Psoas muscle (tissue), 7 donors: ENCODE measurements at regions not wholly inside any gene's neighbourhood (a gene's known extent, or its start where the extent isn't known, plus 50 kb on each side); places are given as distances from the start of the nearest gene placed in this dataset.

Experiments
- ATAC-seq, 4 donors: fragments of 200-7000 bp; cut with Tn5 transposase; one replicate each; pipeline ENCODE4 v1.9.1; 2020; ENCODE audit warnings: moderate library complexity in 3 of 4, mild to moderate bottlenecking in 2 of 4
- DNase-seq, 2 donors: peaks; one replicate each; pipeline ENCODE4 v3.0.0-alpha.2; 2020
- H3K27ac ChIP-seq: fragments of 200-600 bp; one replicate; pipeline ENCODE4 v1.8.0; 2022
- H3K27me3 ChIP-seq, 3 donors: fragments of 200-600 bp in 1 of 3; one replicate each; pipeline versions ENCODE4 v1.6.1 to v1.8.0; 2013 to 2022; ENCODE audit warnings: low read length in 2 of 3, mild to moderate bottlenecking in 2 of 3, moderate library complexity in 1 of 3; ENCODE audit not compliant: insufficient read depth in 3 of 3
- H3K36me3 ChIP-seq, 2 donors: fragments of 200-600 bp in 1 of 2; one replicate each; pipeline versions ENCODE4 v1.6.1 to v1.8.0; 2013 to 2022; ENCODE audit warnings: low read depth in 1 of 2, mild to moderate bottlenecking in 1 of 2, moderate library complexity in 1 of 2; ENCODE audit not compliant: insufficient read depth in 1 of 2
- H3K4me1 ChIP-seq: fragments of 200-600 bp; one replicate; pipeline ENCODE4 v1.8.0; 2022
- H3K4me3 ChIP-seq: fragments of 200-600 bp; one replicate; pipeline ENCODE4 v1.8.0; 2022; ENCODE audit warnings: mild to moderate bottlenecking
- H3K9me3 ChIP-seq: fragments of 200-600 bp; one replicate; pipeline ENCODE4 v1.8.0; 2022
- WGBS, 3 donors: extraction: QIAGEN DNeasy Blood & Tissue Kit; methylation state at CpG; one replicate each; pipeline versions ENCODE4 v1.1.6 to v1.1.7; 2013; 5-methylcytosine and 5-hydroxymethylcytosine counted together
- intact Hi-C, 2 donors: fragments of 100-400 bp; cut with DNase I; formaldehyde crosslinking; loops; one replicate each; pipeline versions ENCODE4 v1.11.0 to v1.14.2; 2022
- TF ChIP-seq, protein P1 (sequence below): fragments of 200-600 bp; IDR thresholded peaks from one replicate; pipeline ENCODE4 v1.8.0; 2022; ENCODE audit warnings: antibody characterized with exemption
- donor health status: healthy with polysubstance abuse.
- donor health status: DM: no; HTN: no; CAD: no; lungs with moderate emphysema.
- donor health status: Bipolar disorder and iron deficiency.
- donor health status: healthy.
- donor health status: DM: yes; HTN: yes; CAD: no.
- donor health status: DM: no; HTN: no; CAD: no.
- donor health status: DM: yes; HTN: yes; CAD: no.

DNA sequence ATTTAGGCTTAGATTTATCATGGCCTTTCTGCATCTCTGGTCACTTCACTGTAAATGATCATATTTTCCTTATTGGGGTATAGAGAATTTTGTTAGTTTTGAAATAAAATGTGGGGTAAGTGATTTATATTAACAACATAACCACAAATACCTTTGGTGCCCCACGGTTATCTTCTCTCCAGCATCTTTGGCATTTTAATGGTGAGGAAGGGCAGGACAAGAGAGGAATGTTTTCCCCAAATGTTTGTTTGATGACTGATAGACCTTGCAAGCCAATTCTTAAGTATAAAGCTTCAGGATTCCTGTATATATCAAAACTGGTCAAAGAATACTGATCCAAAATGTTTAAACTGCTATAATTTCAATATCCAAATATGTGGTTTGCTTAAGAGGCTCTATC lies 171.6 kb upstream of the SMLR1 start:
- 75 to 95% (median 79%) methylated on average over 1 of the region's 1 CpG for WGBS, 3 donors
- DNase-seq (no peak), ATAC-seq (no peak)
- Histone ChIP-seq H3K36me3 (no peaks in the 10 kb centered on the region), H3K27ac (no peak overlapping the region), H3K9me3 (no peaks in the 10 kb centered on the region), H3K27me3 (no peaks in the 10 kb centered on the region), H3K4me3 (no peak overlapping the region), H3K4me1 (no peaks in the 10 kb centered on the region)
- TF ChIP-seq, protein P1, sequence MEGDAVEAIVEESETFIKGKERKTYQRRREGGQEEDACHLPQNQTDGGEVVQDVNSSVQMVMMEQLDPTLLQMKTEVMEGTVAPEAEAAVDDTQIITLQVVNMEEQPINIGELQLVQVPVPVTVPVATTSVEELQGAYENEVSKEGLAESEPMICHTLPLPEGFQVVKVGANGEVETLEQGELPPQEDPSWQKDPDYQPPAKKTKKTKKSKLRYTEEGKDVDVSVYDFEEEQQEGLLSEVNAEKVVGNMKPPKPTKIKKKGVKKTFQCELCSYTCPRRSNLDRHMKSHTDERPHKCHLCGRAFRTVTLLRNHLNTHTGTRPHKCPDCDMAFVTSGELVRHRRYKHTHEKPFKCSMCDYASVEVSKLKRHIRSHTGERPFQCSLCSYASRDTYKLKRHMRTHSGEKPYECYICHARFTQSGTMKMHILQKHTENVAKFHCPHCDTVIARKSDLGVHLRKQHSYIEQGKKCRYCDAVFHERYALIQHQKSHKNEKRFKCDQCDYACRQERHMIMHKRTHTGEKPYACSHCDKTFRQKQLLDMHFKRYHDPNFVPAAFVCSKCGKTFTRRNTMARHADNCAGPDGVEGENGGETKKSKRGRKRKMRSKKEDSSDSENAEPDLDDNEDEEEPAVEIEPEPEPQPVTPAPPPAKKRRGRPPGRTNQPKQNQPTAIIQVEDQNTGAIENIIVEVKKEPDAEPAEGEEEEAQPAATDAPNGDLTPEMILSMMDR, result no peak
- intact Hi-C loops, result no loop called here

DNA sequence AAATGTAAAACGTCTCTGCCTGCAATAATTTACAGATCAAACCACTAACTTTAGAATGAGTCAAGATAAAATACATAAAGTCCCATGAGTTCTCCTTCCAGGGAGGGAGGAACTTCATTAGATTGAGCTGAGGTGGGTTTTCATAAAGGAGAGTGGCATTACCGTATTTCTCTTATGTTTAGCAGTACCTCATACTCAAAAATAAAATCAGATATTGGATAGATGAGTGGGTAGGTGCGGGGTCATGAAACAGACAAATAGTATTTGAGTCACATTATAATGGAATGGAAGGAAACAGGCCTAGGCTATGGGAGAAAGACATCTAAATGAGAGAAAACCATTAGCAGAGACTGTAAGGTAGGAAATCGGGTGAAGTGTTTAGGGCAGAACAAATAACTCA lies 166.1 kb upstream of the SMLR1 start:
- intact Hi-C loops, result no loop called here
- TF ChIP-seq, protein P1, result no peak
- H3K27me3 ChIP-seq, result no peaks in the 10 kb centered on the region
- 81 to 88% (median 84%) methylated on average over 4 of the region's 4 CpGs for WGBS, 3 donors
- ATAC-seq, result no peak
- no peak for DNase-seq
- no peaks in the 10 kb centered on the region for H3K36me3 ChIP-seq
- H3K4me3 ChIP-seq, result no peak overlapping the region
- H3K4me1 ChIP-seq, result no peaks in the 10 kb centered on the region
- no peak overlapping the region for H3K27ac ChIP-seq
- H3K9me3 ChIP-seq, result no peaks in the 10 kb centered on the region

DNA sequence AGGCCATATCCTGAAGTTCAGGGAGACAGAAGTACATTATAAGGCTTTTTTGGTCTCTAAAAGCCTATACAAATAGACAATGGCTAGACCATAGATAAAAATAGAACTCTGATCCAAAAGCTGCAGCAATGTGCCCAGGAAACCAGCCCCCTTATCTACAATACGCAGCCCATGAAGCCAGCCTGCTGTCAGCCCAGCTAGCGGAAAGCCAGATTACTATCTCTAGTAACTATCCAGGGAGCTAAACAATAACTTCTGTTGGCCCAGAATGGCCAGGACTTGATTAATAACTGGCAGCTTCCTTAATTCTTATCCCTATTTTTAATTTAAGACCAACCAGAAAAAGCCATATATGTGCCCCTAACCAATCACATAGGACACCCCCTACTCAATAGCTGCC lies 160.4 kb upstream of the SMLR1 start:
- H3K36me3 ChIP-seq, result no peaks in the 10 kb centered on the region
- TF ChIP-seq, protein P1, result no peak
- H3K4me1 ChIP-seq, result no peaks in the 10 kb centered on the region
- H3K27ac ChIP-seq, result no peak overlapping the region
- intact Hi-C loops, result no loop called here
- WGBS, 3 donors, result 91 to 100% (median 92%) methylated on average over 2 of the region's 2 CpGs
- H3K4me3 ChIP-seq, result no peak overlapping the region
- ATAC-seq (no peak), DNase-seq (no peak)
- no peaks in the 10 kb centered on the region for H3K9me3 ChIP-seq
- H3K27me3 ChIP-seq, result no peaks in the 10 kb centered on the region

DNA sequence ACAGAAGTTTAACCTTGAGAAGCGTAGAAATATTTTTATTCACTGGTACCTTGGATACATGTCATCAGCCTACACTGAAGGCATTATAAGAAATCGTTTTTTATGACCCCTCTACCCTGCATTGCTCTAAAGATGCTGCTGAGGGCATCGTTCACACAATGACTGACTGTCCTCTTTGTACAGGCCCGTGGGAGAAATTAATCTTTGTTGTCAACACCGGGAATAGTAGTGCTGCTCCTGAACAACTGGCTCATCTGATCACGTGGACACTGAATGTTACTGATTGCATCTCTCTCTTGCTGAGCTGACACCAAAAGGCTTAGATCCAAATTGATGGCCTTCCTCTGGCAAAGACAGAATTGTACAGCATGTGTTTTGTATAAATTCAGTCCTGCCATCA lies 157.1 kb upstream of the SMLR1 start:
- Histone ChIP-seq H3K9me3 (no peaks in the 10 kb centered on the region), H3K4me3 (no peak overlapping the region), H3K4me1 (no peaks in the 10 kb centered on the region), H3K27ac (no peak overlapping the region), H3K27me3 (no peaks in the 10 kb centered on the region), H3K36me3 (no peaks in the 10 kb centered on the region)
- TF ChIP-seq, protein P1, result no peak
- ATAC-seq (peak in 3 of 4 donors; percentile 30 to 50 (median 42)), DNase-seq (no peak)
- 20 to 27% (median 22%) methylated on average over 6 of the region's 6 CpGs for WGBS, 3 donors
- intact Hi-C loops, result no loop called here

DNA sequence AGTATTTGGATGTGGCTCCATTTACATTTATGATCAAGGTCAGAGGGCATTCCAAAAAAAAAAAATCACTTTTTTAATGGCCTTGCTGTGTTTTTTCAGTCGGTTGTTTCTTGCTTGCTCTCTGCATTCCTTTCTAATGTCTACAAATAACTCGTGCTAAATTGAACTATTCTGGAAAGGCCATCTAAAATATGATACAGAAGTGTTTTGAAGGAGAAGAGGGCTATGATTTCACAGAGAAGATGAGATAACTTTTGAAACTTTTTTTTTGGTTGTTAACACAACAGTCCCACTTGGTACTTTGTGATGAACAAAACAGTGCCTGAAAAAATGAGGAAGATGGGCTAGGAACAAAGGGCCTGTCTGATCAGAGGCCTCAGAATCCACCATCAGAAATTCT lies 156.1 kb upstream of the SMLR1 start:
- Histone ChIP-seq H3K4me1 (no peaks in the 10 kb centered on the region), H3K27ac (peak overlapping the region; percentile 40), H3K4me3 (no peak overlapping the region), H3K27me3 (no peaks in the 10 kb centered on the region), H3K36me3 (no peaks in the 10 kb centered on the region), H3K9me3 (no peaks in the 10 kb centered on the region)
- DNase-seq, result no peak
- no peak for ATAC-seq
- WGBS, 3 donors, result 23 to 40% (median 26%) methylated on average over 2 of the region's 2 CpGs
- TF ChIP-seq, protein P1, result no peak
- intact Hi-C loops, result no loop called here
